Lower lobe of right lung (tissue), 2 donors: ENCODE measurements at regions not wholly inside any gene's neighbourhood (a gene's known extent, or its start where the extent isn't known, plus 50 kb on each side); places are given as distances from the start of the nearest gene placed in this dataset.

ENCODE experiments used
- ATAC-seq, 2 donors: fragments of 200-7000 bp; cut with Tn5 transposase; one replicate each; pipeline ENCODE4 v1.9.1; 2020 to 2022; ENCODE audit warnings: mild to moderate bottlenecking in 2 of 2, moderate library complexity in 2 of 2
- DNase-seq: peaks from one replicate; pipeline ENCODE4 v3.0.0-alpha.2; 2020
- H3K27ac ChIP-seq: fragments of 200-600 bp; one replicate; pipeline ENCODE4 v1.8.0; 2022
- H3K27me3 ChIP-seq: fragments of 200-600 bp; one replicate; pipeline ENCODE4 v1.8.0; 2022; ENCODE audit warnings: low read depth
- H3K36me3 ChIP-seq: fragments of 200-600 bp; one replicate; pipeline ENCODE4 v1.8.0; 2022; ENCODE audit warnings: mild to moderate bottlenecking
- H3K4me1 ChIP-seq: fragments of 200-600 bp; one replicate; pipeline ENCODE4 v1.8.0; 2022
- H3K4me3 ChIP-seq: fragments of 200-600 bp; one replicate; pipeline ENCODE4 v1.8.0; 2022; ENCODE audit warnings: mild to moderate bottlenecking
- H3K9me3 ChIP-seq: fragments of 200-600 bp; one replicate; pipeline ENCODE4 v1.8.0; 2022
- CTCF ChIP-seq: fragments of 200-600 bp; IDR thresholded peaks from one replicate; pipeline ENCODE4 v1.8.0; 2022; ENCODE audit warnings: antibody characterized with exemption, mild to moderate bottlenecking
- intact Hi-C: fragments of 100-400 bp; cut with DNase I; formaldehyde crosslinking; loops from one replicate; pipeline ENCODE4 v1.11.0; 2022
- donor health status: DM: no; HTN: yes; CAD: no; lungs with severe emphysema.

DNA sequence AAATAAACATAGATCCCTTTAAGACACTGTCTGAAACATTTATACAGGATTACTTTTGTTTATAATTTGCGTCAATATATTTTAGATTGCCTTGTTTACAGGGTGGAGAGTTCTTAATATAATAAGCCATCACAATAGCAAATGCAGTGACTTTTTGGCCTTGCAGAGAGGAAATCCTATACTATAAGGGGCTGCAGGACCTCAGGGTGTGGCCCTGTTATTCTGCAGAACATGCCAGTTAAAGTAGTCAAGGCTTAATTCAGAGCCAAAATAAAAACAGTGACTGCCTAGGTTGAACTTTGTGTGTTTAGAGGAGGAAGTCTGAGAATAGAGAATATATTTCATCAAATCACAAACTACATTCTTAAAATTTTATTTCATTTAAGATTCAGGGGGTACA is 381.6 kb downstream of the DUSP6 start:
- DNase-seq, result no peak
- intact Hi-C loops, result no loop called here
- ATAC-seq, result no peak
- no peaks in the 10 kb centered on the region for H3K9me3 ChIP-seq
- H3K4me1 ChIP-seq, result no peaks in the 10 kb centered on the region
- H3K27me3 ChIP-seq, result no peaks in the 10 kb centered on the region
- no peak overlapping the region for H3K4me3 ChIP-seq
- TF ChIP-seq CTCF, result no peak
- H3K27ac ChIP-seq, result no peak overlapping the region
- H3K36me3 ChIP-seq, result no peaks in the 10 kb centered on the region

DNA sequence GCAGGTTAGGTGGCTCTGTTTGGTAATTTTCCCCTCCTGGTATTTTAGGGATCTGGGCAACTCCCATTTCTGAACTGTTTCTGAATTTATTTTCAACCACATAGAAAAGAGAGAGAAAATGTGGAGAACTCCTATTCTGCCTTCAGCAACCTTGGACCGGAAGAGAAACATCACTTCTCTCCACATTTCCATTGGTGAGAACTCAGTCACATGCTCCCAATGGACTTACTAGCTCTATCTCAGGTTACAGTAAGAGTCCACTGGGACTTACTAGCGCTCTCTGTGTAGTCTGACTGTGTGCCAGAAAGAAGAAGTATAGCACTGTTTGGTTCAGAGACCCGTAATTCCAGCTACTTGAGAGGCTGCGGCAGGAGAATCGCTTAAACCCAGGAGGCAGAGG is 383.2 kb downstream of the DUSP6 start:
- intact Hi-C loops, result no loop called here
- no peaks in the 10 kb centered on the region for H3K27me3 ChIP-seq
- no peaks in the 10 kb centered on the region for H3K36me3 ChIP-seq
- ATAC-seq (no peak), DNase-seq (no peak)
- H3K27ac ChIP-seq, result no peak overlapping the region
- H3K9me3 ChIP-seq, result no peaks in the 10 kb centered on the region
- no peak overlapping the region for H3K4me3 ChIP-seq
- no peak for TF ChIP-seq CTCF
- no peaks in the 10 kb centered on the region for H3K4me1 ChIP-seq

DNA sequence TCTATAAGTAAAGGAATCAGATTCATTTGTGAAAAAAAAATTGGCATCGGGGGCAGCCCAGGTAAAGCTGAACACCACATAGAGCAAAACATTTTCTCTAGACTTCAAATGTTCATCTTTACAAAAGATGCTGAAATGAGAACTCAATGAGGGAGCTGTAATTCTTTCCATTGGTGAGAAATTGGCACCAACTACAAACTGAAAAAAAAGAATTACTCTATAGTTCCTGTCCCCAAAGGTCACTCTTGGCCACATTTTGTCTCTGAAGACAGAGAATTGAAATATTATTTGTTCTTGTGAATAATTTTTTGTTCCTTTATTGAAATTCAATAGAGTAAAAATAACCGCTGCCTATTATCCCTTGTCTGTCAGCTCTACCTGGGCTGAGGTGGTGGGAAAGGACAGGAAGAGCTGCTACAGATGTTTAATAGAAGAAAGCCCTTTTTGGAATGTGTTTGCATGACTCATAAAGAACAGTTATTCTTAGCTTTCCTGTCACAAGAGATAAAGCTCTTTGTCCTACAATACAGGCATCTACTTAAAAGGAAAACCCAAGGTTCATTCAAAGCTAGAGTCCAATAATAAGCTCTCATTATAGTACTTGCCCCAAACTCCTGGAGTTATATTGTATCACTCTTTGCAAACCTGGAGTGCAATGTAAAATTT is 380.1 kb upstream of the KITLG start:
- H3K36me3 ChIP-seq, result no peaks in the 10 kb centered on the region
- H3K9me3 ChIP-seq, result no peaks in the 10 kb centered on the region
- H3K27ac ChIP-seq, result no peak overlapping the region
- intact Hi-C loops, result no loop called here
- H3K27me3 ChIP-seq, result no peaks in the 10 kb centered on the region
- DNase-seq (no peak), ATAC-seq (peak in 1 of 2 donors; percentile 16)
- no peak overlapping the region for H3K4me3 ChIP-seq
- H3K4me1 ChIP-seq, result no peaks in the 10 kb centered on the region
- TF ChIP-seq CTCF, result no peak

- no peak overlapping the region for H3K4me3 ChIP-seq
- H3K27ac ChIP-seq, result no peak overlapping the region
- ATAC-seq, result no peak
- TF ChIP-seq CTCF, result no peak
- intact Hi-C loops, result no loop called here
- no peaks in the 10 kb centered on the region for H3K36me3 ChIP-seq
- H3K9me3 ChIP-seq, result no peaks in the 10 kb centered on the region
- H3K4me1 ChIP-seq, result no peaks in the 10 kb centered on the region
- DNase-seq, result no peak
- no peaks in the 10 kb centered on the region for H3K27me3 ChIP-seq
Observed at GRCh38 chr12:88958946-88959345, 378.7 kb upstream of the KITLG start.

DNA sequence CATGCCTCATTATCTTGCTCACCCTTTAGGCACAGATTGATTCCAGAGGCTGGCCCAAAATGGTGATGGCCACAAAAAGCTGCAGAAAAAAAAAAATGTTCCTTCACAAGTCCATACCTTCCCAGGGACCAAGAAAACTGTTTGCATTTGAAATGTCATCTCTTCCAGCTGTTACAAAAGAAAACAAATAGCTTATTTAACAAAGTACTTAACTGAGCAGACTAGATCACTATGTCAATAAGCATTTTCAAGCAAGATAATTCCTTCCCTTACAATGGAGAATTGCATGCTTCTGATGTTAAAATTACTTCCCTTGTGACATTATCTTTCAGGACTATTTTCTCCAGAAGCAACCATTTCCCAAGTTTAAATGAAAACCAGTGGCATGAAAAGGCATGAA is 377.9 kb upstream of the KITLG start:
- TF ChIP-seq CTCF, result no peak
- Histone ChIP-seq H3K27ac (no peak overlapping the region), H3K36me3 (no peaks in the 10 kb centered on the region), H3K9me3 (no peaks in the 10 kb centered on the region), H3K4me1 (no peaks in the 10 kb centered on the region), H3K27me3 (no peaks in the 10 kb centered on the region), H3K4me3 (no peak overlapping the region)
- no peak for ATAC-seq
- no peak for DNase-seq
- intact Hi-C loops, result no loop called here
